ENCODE measurements at regions not wholly inside any gene's neighbourhood (a gene's known extent, or its start where the extent isn't known, plus 50 kb on each side); places are given as distances from the start of the nearest gene placed in this dataset.

GRCh38 chr3:157979022-157979421 lies 127.2 kb downstream of the SHOX2 start:
- no peaks in the 10 kb centered on the region for H3K36me3 ChIP-seq (ENCODE audit: control insufficient read depth in 4 of 4, insufficient read depth in 4 of 4, low read length in 4 of 4)
- no peak for ATAC-seq (ENCODE audit: insufficient read depth, low FRiP score)
- no peak overlapping the region for H3K27ac ChIP-seq (ENCODE audit: low read depth in 1 of 2, low read length in 1 of 2)
- peaks cover 0 to 3% (median 0%) of the 10 kb centered on the region in 5 donors for H3K4me1 ChIP-seq (ENCODE audit: control insufficient read depth in 5 of 5, insufficient read depth in 5 of 5, low read length in 5 of 5)
- peaks cover 0 to 2% (median 0%) of the 10 kb centered on the region in 4 donors for H3K9me3 ChIP-seq (ENCODE audit: control insufficient read depth in 4 of 4, insufficient read depth in 3 of 4, low read length in 3 of 4)
- H3K27me3 ChIP-seq (ENCODE audit: control insufficient read depth in 3 of 3, insufficient read depth in 3 of 3, low read length in 2 of 3), result no peaks in the 10 kb centered on the region
- no peak for TF ChIP-seq CTCF (IDR thresholded peaks at IDR 0.05; ENCODE audit: control extremely low read depth, extremely low read depth)
- DNase-seq, result no peak
- 98 to 100% methylated on average over 1 of the region's 1 CpG for WGBS, 2 donors
- H3K4me3 ChIP-seq, result no peak overlapping the region
- no peak overlapping the region for H3K9ac ChIP-seq (ENCODE audit: insufficient read depth in 1 of 2, low read length in 2 of 2)

GRCh38 chr3:157961665-157962064 lies 144.6 kb downstream of the SHOX2 start:
- ATAC-seq (ENCODE audit: insufficient read depth, low FRiP score), result no peak
- H3K4me3 ChIP-seq, result no peak overlapping the region
- no peak for TF ChIP-seq CTCF (IDR thresholded peaks at IDR 0.05; ENCODE audit: control extremely low read depth, extremely low read depth)
- no peaks in the 10 kb centered on the region for H3K4me1 ChIP-seq (ENCODE audit: control insufficient read depth in 5 of 5, insufficient read depth in 5 of 5, low read length in 5 of 5)
- H3K27ac ChIP-seq (ENCODE audit: low read depth in 1 of 2, low read length in 1 of 2), result no peak overlapping the region
- H3K36me3 ChIP-seq (ENCODE audit: control insufficient read depth in 4 of 4, insufficient read depth in 4 of 4, low read length in 4 of 4), result no peaks in the 10 kb centered on the region
- no peak for DNase-seq
- no peak overlapping the region for H3K9ac ChIP-seq (ENCODE audit: insufficient read depth in 1 of 2, low read length in 2 of 2)
- 53 to 58% methylated on average over 2 of the region's 2 CpGs for WGBS, 2 donors
- H3K27me3 ChIP-seq (ENCODE audit: control insufficient read depth in 3 of 3, insufficient read depth in 3 of 3, low read length in 2 of 3), result no peaks in the 10 kb centered on the region
- peaks cover 0 to 2% (median 0%) of the 10 kb centered on the region in 4 donors for H3K9me3 ChIP-seq (ENCODE audit: control insufficient read depth in 4 of 4, insufficient read depth in 3 of 4, low read length in 3 of 4)

- no peak overlapping the region for H3K27ac ChIP-seq (ENCODE audit: low read depth in 1 of 2, low read length in 1 of 2)
- ATAC-seq (ENCODE audit: insufficient read depth, low FRiP score) (no peak), DNase-seq (peak in 1 of 3 donors; percentile 5)
- H3K36me3 ChIP-seq (ENCODE audit: control insufficient read depth in 4 of 4, insufficient read depth in 4 of 4, low read length in 4 of 4), result no peaks in the 10 kb centered on the region
- no peak overlapping the region for H3K9ac ChIP-seq (ENCODE audit: insufficient read depth in 1 of 2, low read length in 2 of 2)
- H3K4me3 ChIP-seq, result no peak overlapping the region
- H3K9me3 ChIP-seq (ENCODE audit: control insufficient read depth in 4 of 4, insufficient read depth in 3 of 4, low read length in 3 of 4), result peaks cover 0 to 2% (median 0%) of the 10 kb centered on the region in 4 donors
- no peaks in the 10 kb centered on the region for H3K27me3 ChIP-seq (ENCODE audit: control insufficient read depth in 3 of 3, insufficient read depth in 3 of 3, low read length in 2 of 3)
- no peaks in the 10 kb centered on the region for H3K4me1 ChIP-seq (ENCODE audit: control insufficient read depth in 5 of 5, insufficient read depth in 5 of 5, low read length in 5 of 5)
- WGBS, 2 donors, result 35 to 36% methylated on average over 10 of the region's 10 CpGs
- no peak for TF ChIP-seq CTCF (IDR thresholded peaks at IDR 0.05; ENCODE audit: control extremely low read depth, extremely low read depth)
These were observed 147.8 kb downstream of the SHOX2 start for GRCh38 chr3:157958457-157958856.

GRCh38 chr3:157956850-157957249 lies 149.4 kb downstream of the SHOX2 start:
- TF ChIP-seq CTCF (IDR thresholded peaks at IDR 0.05; ENCODE audit: control extremely low read depth, extremely low read depth), result no peak
- ATAC-seq (ENCODE audit: insufficient read depth, low FRiP score), result no peak
- Histone ChIP-seq H3K27me3 (ENCODE audit: control insufficient read depth in 3 of 3, insufficient read depth in 3 of 3, low read length in 2 of 3) (no peaks in the 10 kb centered on the region), H3K27ac (ENCODE audit: low read depth in 1 of 2, low read length in 1 of 2) (no peak overlapping the region), H3K4me1 (ENCODE audit: control insufficient read depth in 5 of 5, insufficient read depth in 5 of 5, low read length in 5 of 5) (no peaks in the 10 kb centered on the region), H3K9me3 (ENCODE audit: control insufficient read depth in 4 of 4, insufficient read depth in 3 of 4, low read length in 3 of 4) (peaks cover 0 to 2% (median 0%) of the 10 kb centered on the region in 4 donors), H3K4me3 (no peak overlapping the region), H3K36me3 (ENCODE audit: control insufficient read depth in 4 of 4, insufficient read depth in 4 of 4, low read length in 4 of 4) (no peaks in the 10 kb centered on the region), H3K9ac (ENCODE audit: insufficient read depth in 1 of 2, low read length in 2 of 2) (no peak overlapping the region)
- no peak for DNase-seq
- 82 to 84% methylated on average over 4 of the region's 4 CpGs for whole genome bisulfite sequencing, 2 donors

Measured in lung (tissue), 11 donors.